ENCODE measurements at regions not wholly inside any gene's neighbourhood (a gene's known extent, or its start where the extent isn't known, plus 50 kb on each side); places are given as distances from the start of the nearest gene placed in this dataset.

GRCh38 chr10:55398497-55398882, 597.5 kb upstream of the PCDH15 start:
- H3K9ac ChIP-seq (ENCODE audit: low read length): no peak overlapping the region
- no peaks in the 10 kb centered on the region for H3K9me2 ChIP-seq (replicated peaks; ENCODE audit: insufficient read depth, low read length)
- no peaks in the 10 kb centered on the region for H3K27me3 ChIP-seq (replicated peaks; ENCODE audit: insufficient read depth, low read length)
- no peak overlapping the region for H3K4me2 ChIP-seq (ENCODE audit: low read depth, low read length)
- H3K27ac ChIP-seq (ENCODE audit: low read length): no peak overlapping the region
- no peak overlapping the region for H2AFZ ChIP-seq (ENCODE audit: low read length)
- no peaks in the 10 kb centered on the region for H3F3A ChIP-seq (ENCODE audit: insufficient read depth, low read length)
- DNase-seq: no peak
- H4K20me1 ChIP-seq (ENCODE audit: insufficient read depth, low read length): no peaks in the 10 kb centered on the region
- no peaks in the 10 kb centered on the region for H3K36me3 ChIP-seq (replicated peaks; ENCODE audit: insufficient read depth, low read length)
- H3K9me3 ChIP-seq (replicated peaks; ENCODE audit: insufficient read depth, low read length): no peaks in the 10 kb centered on the region
- no peaks in the 10 kb centered on the region for H3K4me1 ChIP-seq (ENCODE audit: low read length)
- TF ChIP-seq EZH2 (optimal IDR thresholded peaks at IDR 0.05; ENCODE audit: low read depth, low read length) (no peak), EZH2phosphoT487 (IDR thresholded peaks at IDR 0.05; ENCODE audit: low read length) (no peak), CTCF (IDR thresholded peaks at IDR 0.05; ENCODE audit: low read length) (no peak)
- no peak overlapping the region for H3K4me3 ChIP-seq (ENCODE audit: low read length)
- H3K79me2 ChIP-seq (ENCODE audit: low read length): no peaks in the 10 kb centered on the region

- no peak overlapping the region for H3K27ac ChIP-seq (ENCODE audit: low read length)
- no peaks in the 10 kb centered on the region for H3K27me3 ChIP-seq (replicated peaks; ENCODE audit: insufficient read depth, low read length)
- no peaks in the 10 kb centered on the region for H4K20me1 ChIP-seq (ENCODE audit: insufficient read depth, low read length)
These were observed 596.9 kb upstream of the PCDH15 start for GRCh38 chr10:55397777-55398496.

GRCh38 chr10:55378196-55378595, 577.2 kb upstream of the PCDH15 start:
- TF ChIP-seq EZH2 (optimal IDR thresholded peaks at IDR 0.05; ENCODE audit: low read depth, low read length) (no peak), EZH2phosphoT487 (IDR thresholded peaks at IDR 0.05; ENCODE audit: low read length) (no peak), CTCF (IDR thresholded peaks at IDR 0.05; ENCODE audit: low read length) (no peak)
- H3K4me3 ChIP-seq (ENCODE audit: low read length): no peak overlapping the region
- H3K9me3 ChIP-seq (replicated peaks; ENCODE audit: insufficient read depth, low read length): no peaks in the 10 kb centered on the region
- no peaks in the 10 kb centered on the region for H3K79me2 ChIP-seq (ENCODE audit: low read length)
- H3F3A ChIP-seq (ENCODE audit: insufficient read depth, low read length): no peaks in the 10 kb centered on the region
- no peak overlapping the region for H3K27ac ChIP-seq (ENCODE audit: low read length)
- H3K36me3 ChIP-seq (replicated peaks; ENCODE audit: insufficient read depth, low read length): no peaks in the 10 kb centered on the region
- H3K27me3 ChIP-seq (replicated peaks; ENCODE audit: insufficient read depth, low read length): no peaks in the 10 kb centered on the region
- no peaks in the 10 kb centered on the region for H3K4me1 ChIP-seq (ENCODE audit: low read length)
- no peak for DNase-seq
- H3K9me2 ChIP-seq (replicated peaks; ENCODE audit: insufficient read depth, low read length): no peaks in the 10 kb centered on the region
- no peak overlapping the region for H3K9ac ChIP-seq (ENCODE audit: low read length)
- H2AFZ ChIP-seq (ENCODE audit: low read length): no peak overlapping the region
- no peaks in the 10 kb centered on the region for H4K20me1 ChIP-seq (ENCODE audit: insufficient read depth, low read length)
- no peak overlapping the region for H3K4me2 ChIP-seq (ENCODE audit: low read depth, low read length)

More at GRCh38 chr10:55397777-55398496, 596.9 kb upstream of the PCDH15 start:
- no peak for DNase-seq
- Histone ChIP-seq H3K9ac (ENCODE audit: low read length) (no peak overlapping the region), H3K4me2 (ENCODE audit: low read depth, low read length) (no peak overlapping the region), H3K4me3 (ENCODE audit: low read length) (no peak overlapping the region), H3K4me1 (ENCODE audit: low read length) (no peaks in the 10 kb centered on the region), H3K79me2 (ENCODE audit: low read length) (no peaks in the 10 kb centered on the region), H3F3A (ENCODE audit: insufficient read depth, low read length) (no peaks in the 10 kb centered on the region), H2AFZ (ENCODE audit: low read length) (no peak overlapping the region), H3K9me3 (replicated peaks; ENCODE audit: insufficient read depth, low read length) (no peaks in the 10 kb centered on the region), H3K9me2 (replicated peaks; ENCODE audit: insufficient read depth, low read length) (no peaks in the 10 kb centered on the region), H3K36me3 (replicated peaks; ENCODE audit: insufficient read depth, low read length) (no peaks in the 10 kb centered on the region)
- TF ChIP-seq EZH2phosphoT487 (IDR thresholded peaks at IDR 0.05; ENCODE audit: low read length): no peak
- no peak for TF ChIP-seq EZH2 (optimal IDR thresholded peaks at IDR 0.05; ENCODE audit: low read depth, low read length)

GRCh38 chr10:55374917-55375316, 573.9 kb upstream of the PCDH15 start:
- no peak overlapping the region for H3K4me2 ChIP-seq (ENCODE audit: low read depth, low read length)
- H2AFZ ChIP-seq (ENCODE audit: low read length): no peak overlapping the region
- TF ChIP-seq EZH2 (optimal IDR thresholded peaks at IDR 0.05; ENCODE audit: low read depth, low read length) (no peak), CTCF (IDR thresholded peaks at IDR 0.05; ENCODE audit: low read length) (no peak), EZH2phosphoT487 (IDR thresholded peaks at IDR 0.05; ENCODE audit: low read length) (no peak)
- no peaks in the 10 kb centered on the region for H3F3A ChIP-seq (ENCODE audit: insufficient read depth, low read length)
- H3K4me3 ChIP-seq (ENCODE audit: low read length): no peak overlapping the region
- no peaks in the 10 kb centered on the region for H4K20me1 ChIP-seq (ENCODE audit: insufficient read depth, low read length)
- H3K27ac ChIP-seq (ENCODE audit: low read length): no peak overlapping the region
- H3K9ac ChIP-seq (ENCODE audit: low read length): no peak overlapping the region
- no peaks in the 10 kb centered on the region for H3K9me3 ChIP-seq (replicated peaks; ENCODE audit: insufficient read depth, low read length)
- no peak for DNase-seq
- H3K79me2 ChIP-seq (ENCODE audit: low read length): no peaks in the 10 kb centered on the region
- no peaks in the 10 kb centered on the region for H3K36me3 ChIP-seq (replicated peaks; ENCODE audit: insufficient read depth, low read length)
- no peaks in the 10 kb centered on the region for H3K27me3 ChIP-seq (replicated peaks; ENCODE audit: insufficient read depth, low read length)
- H3K9me2 ChIP-seq (replicated peaks; ENCODE audit: insufficient read depth, low read length): no peaks in the 10 kb centered on the region
- no peaks in the 10 kb centered on the region for H3K4me1 ChIP-seq (ENCODE audit: low read length)
